GOT3 (cell line): ENCODE measurements at regions not wholly inside any gene's neighbourhood (a gene's known extent, or its start where the extent isn't known, plus 50 kb on each side); places are given as distances from the start of the nearest gene placed in this dataset.
"Not testable (repeated sequence)": the region's sequence is repeated elsewhere in the genome, so short reads cannot be mapped to it uniquely, and the experiment has no call there.

ENCODE experiments used
- DNase-seq: peaks from one replicate; lab custom pipeline; 2025; ENCODE audit warnings: mixed read lengths; lab: John Stamatoyannopoulos, UW

GRCh38 chr11:15845261-15845660, 511.1 kb downstream of the SOX6 start:
- no peak for DNase-seq

- no peak for DNase-seq
These were observed 507.6 kb downstream of the SOX6 start for GRCh38 chr11:15848631-15849168.

GRCh38 chr11:15849257-15849656, 507.1 kb downstream of the SOX6 start:
- no peak for DNase-seq

DNA sequence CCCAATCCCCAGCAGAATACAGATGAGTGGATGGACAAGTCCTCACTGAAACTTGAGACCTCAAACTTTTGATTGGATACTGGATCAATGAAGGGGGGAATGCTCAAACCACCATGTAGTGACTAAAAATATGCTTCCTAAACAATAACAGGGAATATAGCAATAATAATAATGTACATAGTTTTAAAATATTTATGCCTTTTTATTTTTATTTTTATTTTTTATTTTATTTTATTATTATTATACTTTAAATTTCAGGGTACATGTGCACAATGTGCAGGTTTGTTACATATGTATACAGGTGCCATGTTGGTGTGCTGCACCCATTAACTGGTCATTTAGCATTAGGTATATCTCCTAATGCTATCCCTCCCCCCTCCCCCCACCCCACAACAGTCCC, 506.0 kb downstream of the SOX6 start:
- not testable (repeated sequence) for DNase-seq

GRCh38 chr11:15851051-15851498, 505.3 kb downstream of the SOX6 start:
- no peak for DNase-seq

DNA sequence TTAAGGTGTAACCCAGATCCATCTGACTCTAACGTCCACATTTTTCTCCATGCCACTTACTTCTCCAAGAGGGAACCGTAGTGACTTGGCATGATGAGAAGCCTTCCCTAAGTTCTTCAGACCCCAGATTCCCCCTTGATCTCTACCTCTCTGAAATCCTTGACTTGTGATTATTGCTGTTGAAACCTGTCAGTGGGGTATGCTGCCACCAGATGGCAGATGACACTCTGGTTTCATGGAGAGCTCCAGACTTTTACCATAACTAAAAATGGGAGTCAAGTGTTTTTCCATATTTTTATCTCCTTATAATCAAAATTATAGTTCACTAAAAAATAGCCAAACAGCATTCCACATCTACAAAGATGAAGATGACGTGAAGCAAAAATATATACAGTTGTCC, 504.2 kb downstream of the SOX6 start:
- no peak for DNase-seq

DNA sequence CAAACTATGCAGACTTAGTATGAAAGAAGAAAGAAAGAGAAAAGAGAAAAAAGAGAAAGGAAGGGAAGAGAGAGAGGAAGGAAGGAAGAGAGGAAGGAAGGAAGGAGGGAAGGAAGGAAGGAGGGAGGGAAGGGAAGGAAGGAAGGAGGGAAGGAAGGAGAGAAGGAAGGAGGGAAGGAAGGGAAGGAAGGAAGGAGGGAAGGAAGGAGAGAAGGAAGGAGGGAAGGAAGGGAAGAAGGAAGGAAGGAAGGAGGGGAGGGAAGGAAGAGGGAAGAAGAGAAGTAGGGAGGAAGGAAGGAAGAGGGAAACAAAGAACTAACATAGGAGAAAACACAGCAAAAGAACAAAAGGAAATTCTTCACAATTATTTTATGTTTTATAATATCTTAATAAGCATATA, 502.1 kb downstream of the SOX6 start:
- no peak for DNase-seq

- no peak for DNase-seq
These were observed 497.5 kb downstream of the SOX6 start for GRCh38 chr11:15858881-15859280.

DNA sequence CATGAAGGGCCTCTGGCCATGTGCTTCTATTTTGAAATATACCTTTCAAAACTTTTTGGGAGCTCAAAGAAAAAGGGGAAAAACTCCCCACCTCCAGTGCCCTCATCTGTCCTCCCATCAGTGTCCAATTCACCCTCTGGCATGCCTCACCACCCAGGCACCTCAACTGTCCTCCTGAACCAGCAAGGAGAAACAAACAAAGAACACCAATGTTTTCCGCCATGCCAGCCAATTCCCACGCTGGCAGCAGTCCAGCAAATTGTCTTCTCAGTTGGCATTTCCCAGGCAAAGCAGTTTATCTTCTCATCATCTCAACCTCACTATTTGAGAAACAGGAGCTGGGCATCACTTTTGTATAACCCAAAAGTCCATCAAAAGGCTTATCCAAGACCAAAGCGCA, 496.9 kb downstream of the SOX6 start:
- DNase-seq: no peak

- no peak for DNase-seq
These were observed 495.1 kb downstream of the SOX6 start for GRCh38 chr11:15861256-15861655.

- DNase-seq: no peak
These were observed 492.9 kb downstream of the SOX6 start for GRCh38 chr11:15863411-15863810.

DNA sequence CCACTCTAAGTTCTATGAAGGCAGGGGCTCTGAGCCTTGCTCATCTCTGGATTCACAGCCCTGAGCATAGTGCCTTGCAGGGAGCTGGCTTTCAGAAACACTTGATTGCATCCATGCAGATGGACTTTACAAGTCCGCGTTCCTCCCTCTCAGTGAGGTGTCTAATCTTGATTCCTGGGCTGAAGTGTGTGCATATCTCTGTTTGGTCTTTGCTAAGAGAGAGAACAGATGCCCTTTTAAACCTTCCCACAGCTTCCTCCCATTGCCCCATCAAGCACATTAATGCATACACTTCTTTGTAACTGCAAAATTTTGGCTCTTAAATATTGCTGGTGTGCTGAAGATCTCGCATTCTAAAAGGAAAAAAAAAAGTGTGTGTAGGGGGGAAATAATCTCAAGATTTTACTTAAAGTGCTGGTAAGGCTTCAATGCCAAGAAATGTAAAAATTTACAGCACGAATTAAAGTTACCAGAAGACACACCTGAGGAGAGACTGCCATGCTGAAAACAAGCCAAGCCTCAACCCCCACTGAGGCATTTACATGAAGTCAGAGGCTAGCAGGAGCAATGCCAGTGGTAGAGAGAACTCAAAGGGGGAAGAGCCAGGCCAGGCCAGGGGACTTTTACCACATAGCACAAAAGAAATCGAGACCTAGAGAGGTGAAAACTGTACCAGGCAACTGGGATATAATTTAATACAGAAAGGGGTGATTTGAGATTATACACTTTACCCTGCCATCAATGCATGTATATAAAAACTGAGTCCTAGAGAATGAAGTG, 492.1 kb downstream of the SOX6 start:
- no peak for DNase-seq

DNA sequence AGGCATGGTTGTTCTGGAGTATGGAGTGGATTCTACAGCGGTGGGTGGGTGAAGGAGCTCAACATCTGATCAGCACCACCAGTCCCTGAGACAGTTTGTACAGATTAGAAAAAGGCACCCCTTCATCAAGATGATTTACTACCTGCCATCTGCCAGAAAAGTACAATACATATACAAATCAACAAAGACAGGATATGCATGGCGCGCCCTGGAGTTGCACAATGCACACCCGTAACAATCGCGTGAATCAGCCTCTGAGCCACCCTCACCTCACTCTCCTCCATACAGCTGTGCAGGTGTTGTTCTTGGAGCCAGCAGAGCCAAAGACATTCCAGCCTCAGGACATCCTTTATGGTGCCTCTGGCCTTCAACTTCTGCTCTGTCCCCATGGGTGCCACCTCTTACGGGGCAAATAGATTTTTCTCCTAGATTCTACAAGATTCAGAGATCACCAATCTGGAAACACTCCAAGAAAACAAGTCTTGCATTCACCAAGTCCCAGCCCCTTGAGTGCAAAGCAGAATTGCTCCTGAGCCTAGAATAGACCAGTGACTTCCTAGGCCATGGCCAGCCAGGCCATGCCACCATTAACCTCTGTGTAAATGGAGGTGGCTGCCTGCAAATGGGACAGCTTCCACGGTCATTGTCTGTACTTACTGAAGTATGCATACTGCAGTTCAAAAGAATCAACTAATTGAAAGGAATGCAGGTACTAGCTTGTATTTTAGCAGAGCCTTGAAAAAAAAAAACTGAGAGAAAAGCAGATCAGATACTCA, 490.9 kb downstream of the SOX6 start:
- DNase-seq: no peak

DNA sequence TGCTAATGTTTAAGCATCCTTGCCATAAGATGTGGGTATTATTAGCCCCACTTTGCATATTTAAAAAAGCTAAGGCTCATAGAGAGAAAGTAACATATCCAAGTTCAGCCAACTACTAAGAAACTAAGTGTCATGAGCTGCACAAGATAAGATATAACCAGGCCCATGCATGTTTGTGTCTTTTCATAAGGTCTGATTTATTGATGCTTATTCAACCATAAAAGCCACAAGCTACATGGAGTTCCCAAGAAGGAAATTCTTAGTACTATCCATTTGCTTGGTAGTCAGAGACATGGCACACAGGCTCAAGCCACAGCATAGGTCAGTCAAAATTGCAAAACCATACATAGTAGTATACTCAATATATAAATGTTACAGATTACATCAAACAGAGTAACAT, 488.5 kb downstream of the SOX6 start:
- no peak for DNase-seq

- no peak for DNase-seq
These were observed 485.4 kb downstream of the SOX6 start for GRCh38 chr11:15870911-15871310.

- no peak for DNase-seq
These were observed 484.3 kb downstream of the SOX6 start for GRCh38 chr11:15871904-15872626.

DNA sequence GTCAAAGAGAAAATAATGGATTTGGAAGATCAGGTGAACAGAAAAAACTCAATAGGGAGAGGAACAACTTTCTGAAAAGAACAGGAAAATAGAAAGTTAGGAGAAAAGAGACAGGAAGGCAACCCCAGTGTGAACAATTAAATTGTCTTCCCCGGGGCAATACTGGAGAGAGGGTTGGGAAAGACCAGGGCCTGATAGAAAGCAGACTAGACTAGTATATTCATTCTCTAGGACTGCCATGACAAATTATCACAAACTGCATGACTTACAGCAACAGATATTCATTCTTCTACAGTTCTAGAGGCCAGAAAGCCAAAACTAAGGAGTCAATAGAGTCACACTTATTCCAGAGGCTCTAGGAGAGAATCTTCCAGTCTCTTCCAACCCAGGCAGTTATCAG, 482.8 kb downstream of the SOX6 start:
- no peak for DNase-seq

DNA sequence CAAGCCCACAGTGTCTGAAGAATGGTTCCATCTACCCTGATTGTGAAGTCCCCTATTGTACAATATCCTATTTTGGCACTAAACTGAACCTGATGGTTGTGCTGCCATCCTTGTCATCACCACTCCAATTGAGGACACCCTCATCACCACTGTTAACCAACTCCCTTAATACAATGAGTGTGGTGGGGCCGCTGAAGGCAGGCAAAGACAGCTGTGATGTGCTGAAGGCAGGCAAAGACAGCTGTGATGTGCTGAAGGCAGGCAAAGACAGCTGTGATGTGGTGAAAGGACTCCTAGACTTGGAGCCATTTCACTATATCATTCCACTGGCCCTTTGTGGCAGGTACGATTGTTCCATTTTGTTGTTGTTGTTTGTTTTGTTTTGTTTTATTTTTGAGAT, 481.6 kb downstream of the SOX6 start:
- DNase-seq: no peak

DNA sequence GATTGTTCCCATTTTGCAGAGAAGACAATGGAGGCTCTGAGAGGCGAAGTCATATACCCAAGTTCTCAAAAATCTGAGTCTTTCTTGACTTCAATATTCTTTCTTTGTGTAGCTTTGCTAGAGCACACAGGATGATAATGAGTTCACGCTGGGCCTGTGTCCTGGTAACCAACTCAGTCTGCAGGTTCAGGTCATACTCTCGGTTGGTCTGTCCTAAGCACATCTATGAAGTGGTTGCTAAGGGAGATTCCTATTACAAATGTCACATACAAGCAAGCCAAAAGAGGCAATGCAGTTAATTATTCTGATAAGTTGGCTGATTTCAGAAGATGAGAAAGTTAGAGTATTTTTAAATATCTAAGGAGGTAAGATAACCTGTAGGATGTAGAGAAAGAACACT, 481.0 kb downstream of the SOX6 start:
- DNase-seq: no peak

GRCh38 chr11:15875943-15876342, 480.4 kb downstream of the SOX6 start:
- DNase-seq: no peak

- no peak for DNase-seq
These were observed 477.6 kb downstream of the SOX6 start for GRCh38 chr11:15878756-15879155.

GRCh38 chr11:15880291-15880690, 476.1 kb downstream of the SOX6 start:
- DNase-seq: no peak
